RWPE2 (cell line): ENCODE measurements at regions not wholly inside any gene's neighbourhood (a gene's known extent, or its start where the extent isn't known, plus 50 kb on each side); places are given as distances from the start of the nearest gene placed in this dataset.
"Not testable (repeated sequence)": the region's sequence is repeated elsewhere in the genome, so short reads cannot be mapped to it uniquely, and the experiment has no call there.

Experiments used
- ATAC-seq: fragments of 200-7000 bp; cut with Tn5 transposase; 3 replicates; pipeline ENCODE4 v1.9.1; 2021; ENCODE audit warnings: low read depth
- DNase-seq: peaks from one replicate; pipeline ENCODE4 v3.0.0-alpha.2; 2020; ENCODE audit warnings: low spot score
- H3K27ac ChIP-seq: fragments of 450-650 bp; 2 replicates; pipeline ENCODE4 v1.5.1; 2017; ENCODE audit warnings: mild to moderate bottlenecking; ENCODE audit not compliant: poor library complexity, severe bottlenecking
- H3K27me3 ChIP-seq: fragments of 250-450 bp; sonication (Bioruptor Pico); 2 replicates; pipeline ENCODE4 v1.5.1; 2021; ENCODE audit warnings: mild to moderate bottlenecking, moderate library complexity; ENCODE audit not compliant: insufficient read depth, poor library complexity, severe bottlenecking
- H3K36me3 ChIP-seq: fragments of 250-450 bp; sonication (Bioruptor Pico); 2 replicates; pipeline ENCODE4 v1.5.1; 2020; ENCODE audit warnings: low read depth, mild to moderate bottlenecking, moderate library complexity
- H3K4me1 ChIP-seq: fragments of 250-450 bp; sonication (Bioruptor Pico); 2 replicates; pipeline ENCODE4 v1.5.1; 2021; ENCODE audit warnings: mild to moderate bottlenecking, moderate library complexity; ENCODE audit not compliant: insufficient read depth, poor library complexity, severe bottlenecking
- H3K4me3 ChIP-seq: fragments of 250-450 bp; sonication (Bioruptor Pico); 2 replicates; pipeline ENCODE4 v1.5.1; 2021; ENCODE audit warnings: mild to moderate bottlenecking, moderate library complexity; ENCODE audit not compliant: severe bottlenecking
- H3K9me3 ChIP-seq: fragments of 250-450 bp; sonication (Bioruptor Pico); 2 replicates; pipeline ENCODE4 v1.5.1; 2021; ENCODE audit warnings: mild to moderate bottlenecking, moderate library complexity; ENCODE audit not compliant: severe bottlenecking
- TF ChIP-seq, protein P1 (sequence below): fragments of 450-650 bp; IDR thresholded peaks from one replicate; pipeline ENCODE4 v1.5.1; 2017; ENCODE audit warnings: mild to moderate bottlenecking, moderate library complexity; ENCODE audit not compliant: poor library complexity, severe bottlenecking

DNA sequence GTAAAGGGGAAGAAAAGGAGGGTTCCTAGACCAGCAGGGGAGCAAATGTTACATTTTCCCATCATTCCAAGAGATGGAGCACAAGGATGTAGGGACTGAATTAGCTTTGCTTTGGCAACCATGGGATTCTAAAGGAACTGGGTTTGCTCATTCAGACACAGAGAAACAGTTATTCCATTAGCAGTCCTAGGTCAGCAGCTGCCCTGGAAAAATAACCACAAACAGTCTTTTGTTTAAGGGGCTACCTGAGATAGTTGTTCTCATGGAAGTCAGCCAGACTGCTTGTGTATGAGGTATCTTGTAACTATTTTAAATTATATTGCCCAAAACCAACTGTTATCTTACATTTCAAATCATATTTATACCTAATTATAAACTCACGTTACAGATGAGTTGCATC is 58.4 kb upstream of the VCAM1 start:
- Histone ChIP-seq H3K27ac (no peak overlapping the region), H3K9me3 (no peaks in the 10 kb centered on the region), H3K4me1 (no peaks in the 10 kb centered on the region), H3K27me3 (peaks cover 15% of the 10 kb centered on the region), H3K36me3 (no peaks in the 10 kb centered on the region), H3K4me3 (no peak overlapping the region)
- ATAC-seq (no peak), DNase-seq (no peak)
- TF ChIP-seq, protein P1, sequence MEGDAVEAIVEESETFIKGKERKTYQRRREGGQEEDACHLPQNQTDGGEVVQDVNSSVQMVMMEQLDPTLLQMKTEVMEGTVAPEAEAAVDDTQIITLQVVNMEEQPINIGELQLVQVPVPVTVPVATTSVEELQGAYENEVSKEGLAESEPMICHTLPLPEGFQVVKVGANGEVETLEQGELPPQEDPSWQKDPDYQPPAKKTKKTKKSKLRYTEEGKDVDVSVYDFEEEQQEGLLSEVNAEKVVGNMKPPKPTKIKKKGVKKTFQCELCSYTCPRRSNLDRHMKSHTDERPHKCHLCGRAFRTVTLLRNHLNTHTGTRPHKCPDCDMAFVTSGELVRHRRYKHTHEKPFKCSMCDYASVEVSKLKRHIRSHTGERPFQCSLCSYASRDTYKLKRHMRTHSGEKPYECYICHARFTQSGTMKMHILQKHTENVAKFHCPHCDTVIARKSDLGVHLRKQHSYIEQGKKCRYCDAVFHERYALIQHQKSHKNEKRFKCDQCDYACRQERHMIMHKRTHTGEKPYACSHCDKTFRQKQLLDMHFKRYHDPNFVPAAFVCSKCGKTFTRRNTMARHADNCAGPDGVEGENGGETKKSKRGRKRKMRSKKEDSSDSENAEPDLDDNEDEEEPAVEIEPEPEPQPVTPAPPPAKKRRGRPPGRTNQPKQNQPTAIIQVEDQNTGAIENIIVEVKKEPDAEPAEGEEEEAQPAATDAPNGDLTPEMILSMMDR = no peak

DNA sequence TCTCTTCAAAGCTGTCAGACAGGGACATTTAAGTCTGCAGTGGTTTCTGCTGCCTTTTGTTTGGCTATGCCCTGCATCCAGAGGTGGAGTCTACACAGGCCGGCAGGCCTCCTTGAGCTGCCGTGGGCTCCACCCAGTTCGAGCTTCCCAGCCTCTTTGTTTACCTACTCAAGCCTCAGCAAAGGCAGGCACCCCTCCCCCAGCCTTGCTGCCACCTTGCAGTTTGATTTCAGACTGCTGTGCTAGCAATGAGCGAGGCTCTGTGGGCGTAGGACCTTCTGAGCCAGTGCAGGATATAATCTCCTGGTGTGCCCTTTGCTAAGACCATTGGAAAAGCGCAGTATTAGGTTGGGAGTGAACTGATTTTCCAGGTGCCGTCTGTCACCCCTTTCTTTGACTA is 51.0 kb upstream of the VCAM1 start:
- H3K36me3 ChIP-seq, H3K27me3 ChIP-seq, H3K4me3 ChIP-seq, DNase-seq, H3K9me3 ChIP-seq, H3K4me1 ChIP-seq, H3K27ac ChIP-seq, ATAC-seq: not testable (repeated sequence)
